Vagina (tissue), 2 donors: ENCODE measurements at regions not wholly inside any gene's neighbourhood (a gene's known extent, or its start where the extent isn't known, plus 50 kb on each side); places are given as distances from the start of the nearest gene placed in this dataset.

ENCODE experiments used
- DNase-seq, 2 donors: peaks; one replicate each; pipeline ENCODE4 v3.0.0-alpha.2; 2017; ENCODE audit errors: extremely low spot score in 2 of 2
- H3K27ac ChIP-seq: fragments of 200-600 bp; sonication (generic); one replicate; pipeline ENCODE4 v1.5.1; 2019
- H3K27me3 ChIP-seq: fragments of 200-600 bp; sonication (generic); one replicate; pipeline ENCODE4 v1.5.1; 2019
- H3K36me3 ChIP-seq, 2 donors: fragments of 200-600 bp; sonication (generic); one replicate each; pipeline ENCODE4 v1.5.1; 2017 to 2019
- H3K4me1 ChIP-seq: fragments of 200-600 bp; sonication (generic); one replicate; pipeline ENCODE4 v1.5.1; 2019
- H3K4me3 ChIP-seq, 2 donors: fragments of 200-600 bp; sonication (generic); 1 replicate in 1 of 2; 2 replicates in 1 of 2; pipeline ENCODE4 v1.5.1; 2016 to 2019
- H3K9me3 ChIP-seq: fragments of 200-600 bp; sonication (generic); one replicate; pipeline ENCODE4 v1.5.1; 2019
- POLR2A ChIP-seq, 2 donors: fragments of 450-650 bp; IDR thresholded peaks; one replicate each; pipeline ENCODE4 v1.6.1; 2017; ENCODE audit warnings: antibody characterized with exemption in 2 of 2, mild to moderate bottlenecking in 2 of 2, moderate library complexity in 2 of 2
- POLR2AphosphoS5 ChIP-seq, 2 donors: sonication (generic); formaldehyde crosslinking; IDR thresholded peaks; one replicate each; pipeline ENCODE4 v1.9.0; 2017; ENCODE audit warnings: antibody characterized with exemption in 2 of 2, mild to moderate bottlenecking in 2 of 2, low read depth in 1 of 2; ENCODE audit not compliant: insufficient read depth in 1 of 2
- intact Hi-C: fragments of 100-400 bp; cut with DNase I; formaldehyde crosslinking; loops from one replicate; pipeline ENCODE4 v1.15.1; 2023
- TF ChIP-seq, protein P1 (sequence below), 3 experiments: fragments of 450-650 bp in 2 of 3; fragments of 200-600 bp in 1 of 3; sonication (generic) in 1 of 3; IDR thresholded peaks; one replicate each; pipeline ENCODE4 v1.5.1; 2017 to 2019; ENCODE audit warnings: antibody characterized with exemption in 3 of 3, mild to moderate bottlenecking in 2 of 3, moderate library complexity in 2 of 3

DNA sequence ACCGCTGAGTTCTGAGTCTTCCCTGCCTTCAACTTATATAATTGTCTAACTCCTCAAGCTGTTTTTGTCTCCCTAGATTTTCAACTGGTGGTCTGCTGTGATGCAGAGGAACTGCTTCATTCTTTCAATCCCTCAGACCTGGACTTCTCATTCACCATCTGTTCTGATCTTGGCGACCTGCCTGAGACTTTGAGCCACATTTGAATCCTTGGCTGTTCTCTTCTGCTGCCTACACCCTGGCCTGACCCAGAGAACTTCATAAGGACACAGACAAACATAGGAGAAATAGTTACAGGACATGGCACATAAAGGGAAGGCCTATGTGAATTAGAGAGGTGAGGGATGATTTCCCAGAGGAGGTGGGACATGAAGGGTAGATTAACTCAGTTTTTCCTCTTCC, 326.7 kb downstream of the PTEN start:
- Histone ChIP-seq H3K27me3 (no peaks in the 10 kb centered on the region), H3K4me3 (no peak overlapping the region)
- no peak for TF ChIP-seq POLR2AphosphoS5 (IDR thresholded peaks at IDR 0.05; ENCODE audit: insufficient read depth in 1 of 2, low read depth in 1 of 2)
- TF ChIP-seq POLR2A (IDR thresholded peaks at IDR 0.05), result no peak
- TF ChIP-seq, protein P1, sequence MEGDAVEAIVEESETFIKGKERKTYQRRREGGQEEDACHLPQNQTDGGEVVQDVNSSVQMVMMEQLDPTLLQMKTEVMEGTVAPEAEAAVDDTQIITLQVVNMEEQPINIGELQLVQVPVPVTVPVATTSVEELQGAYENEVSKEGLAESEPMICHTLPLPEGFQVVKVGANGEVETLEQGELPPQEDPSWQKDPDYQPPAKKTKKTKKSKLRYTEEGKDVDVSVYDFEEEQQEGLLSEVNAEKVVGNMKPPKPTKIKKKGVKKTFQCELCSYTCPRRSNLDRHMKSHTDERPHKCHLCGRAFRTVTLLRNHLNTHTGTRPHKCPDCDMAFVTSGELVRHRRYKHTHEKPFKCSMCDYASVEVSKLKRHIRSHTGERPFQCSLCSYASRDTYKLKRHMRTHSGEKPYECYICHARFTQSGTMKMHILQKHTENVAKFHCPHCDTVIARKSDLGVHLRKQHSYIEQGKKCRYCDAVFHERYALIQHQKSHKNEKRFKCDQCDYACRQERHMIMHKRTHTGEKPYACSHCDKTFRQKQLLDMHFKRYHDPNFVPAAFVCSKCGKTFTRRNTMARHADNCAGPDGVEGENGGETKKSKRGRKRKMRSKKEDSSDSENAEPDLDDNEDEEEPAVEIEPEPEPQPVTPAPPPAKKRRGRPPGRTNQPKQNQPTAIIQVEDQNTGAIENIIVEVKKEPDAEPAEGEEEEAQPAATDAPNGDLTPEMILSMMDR (IDR thresholded peaks at IDR 0.05), result no peak

DNA sequence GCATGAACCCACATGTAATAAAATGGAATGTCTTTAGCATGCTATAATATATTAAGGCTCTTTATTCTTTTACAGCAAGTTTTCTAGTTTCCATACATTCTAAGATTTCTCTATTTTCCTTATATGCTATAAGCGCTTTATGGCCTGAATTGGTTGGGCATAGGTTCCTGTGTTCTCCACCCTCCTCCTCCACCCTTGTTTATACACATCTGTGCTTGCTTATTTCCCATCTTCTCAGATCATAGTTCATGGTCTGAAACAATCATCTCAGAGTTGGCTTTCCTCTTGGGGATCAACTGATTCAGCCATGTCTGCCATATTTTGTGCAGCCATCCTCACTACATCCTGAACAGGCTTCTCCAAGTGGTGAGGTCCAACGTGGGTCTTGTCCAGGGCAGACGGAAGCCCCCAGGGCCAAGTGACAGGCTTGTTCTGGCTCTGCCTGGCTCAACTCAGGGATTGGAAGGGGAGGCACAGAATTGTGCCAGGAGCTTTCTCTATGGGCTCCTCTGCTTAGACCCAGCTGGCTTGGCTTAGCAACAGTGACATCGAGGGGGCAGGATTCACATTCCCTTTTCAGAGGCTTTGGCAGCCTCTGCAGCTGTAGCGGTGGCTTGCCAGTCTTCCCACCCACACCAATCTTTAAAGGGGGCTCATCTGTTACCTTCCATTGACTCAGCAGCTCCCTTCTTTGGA, 327.3 kb downstream of the PTEN start:
- H3K4me1 ChIP-seq, result peaks cover 14% of the 10 kb centered on the region
- H3K27me3 ChIP-seq, result no peaks in the 10 kb centered on the region
- no peaks in the 10 kb centered on the region for H3K9me3 ChIP-seq
- no peak for TF ChIP-seq POLR2A (IDR thresholded peaks at IDR 0.05)
- TF ChIP-seq, protein P1 (IDR thresholded peaks at IDR 0.05), result no peak
- no peak for TF ChIP-seq POLR2AphosphoS5 (IDR thresholded peaks at IDR 0.05; ENCODE audit: insufficient read depth in 1 of 2, low read depth in 1 of 2)
- intact Hi-C loops, result no loop called here
- no peaks in the 10 kb centered on the region for H3K36me3 ChIP-seq
- no peak for DNase-seq
- no peak overlapping the region for H3K27ac ChIP-seq
- H3K4me3 ChIP-seq, result no peak overlapping the region

More for the DNA sequence above, 326.7 kb downstream of the PTEN start:
- H3K9me3 ChIP-seq, result no peaks in the 10 kb centered on the region
- no peak overlapping the region for H3K27ac ChIP-seq
- H3K36me3 ChIP-seq, result no peaks in the 10 kb centered on the region
- H3K4me1 ChIP-seq, result peaks cover 10% of the 10 kb centered on the region
- intact Hi-C loops, result no loop called here
- no peak for DNase-seq

DNA sequence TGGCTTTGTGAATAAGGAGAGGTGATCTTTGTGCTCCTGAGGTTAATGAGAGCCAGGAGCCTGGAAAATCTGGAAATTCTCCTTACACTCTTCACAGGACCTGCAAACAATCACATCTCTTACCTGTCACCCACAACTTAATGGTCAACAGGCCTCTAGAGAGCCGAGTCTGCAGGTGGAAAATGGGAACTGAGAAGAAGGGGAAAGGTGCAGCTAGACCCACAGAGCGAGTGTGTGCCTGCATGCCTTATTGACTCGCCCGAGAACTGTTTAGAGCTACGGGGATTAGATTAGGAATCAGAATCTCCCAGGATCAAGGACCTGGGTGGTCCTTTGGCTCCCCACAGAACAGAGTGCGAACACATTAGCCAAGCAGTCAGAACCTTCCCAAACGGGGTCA, 329.6 kb downstream of the PTEN start:
- intact Hi-C loops, result no loop called here
- DNase-seq, result no peak
- no peak overlapping the region for H3K4me3 ChIP-seq

DNA sequence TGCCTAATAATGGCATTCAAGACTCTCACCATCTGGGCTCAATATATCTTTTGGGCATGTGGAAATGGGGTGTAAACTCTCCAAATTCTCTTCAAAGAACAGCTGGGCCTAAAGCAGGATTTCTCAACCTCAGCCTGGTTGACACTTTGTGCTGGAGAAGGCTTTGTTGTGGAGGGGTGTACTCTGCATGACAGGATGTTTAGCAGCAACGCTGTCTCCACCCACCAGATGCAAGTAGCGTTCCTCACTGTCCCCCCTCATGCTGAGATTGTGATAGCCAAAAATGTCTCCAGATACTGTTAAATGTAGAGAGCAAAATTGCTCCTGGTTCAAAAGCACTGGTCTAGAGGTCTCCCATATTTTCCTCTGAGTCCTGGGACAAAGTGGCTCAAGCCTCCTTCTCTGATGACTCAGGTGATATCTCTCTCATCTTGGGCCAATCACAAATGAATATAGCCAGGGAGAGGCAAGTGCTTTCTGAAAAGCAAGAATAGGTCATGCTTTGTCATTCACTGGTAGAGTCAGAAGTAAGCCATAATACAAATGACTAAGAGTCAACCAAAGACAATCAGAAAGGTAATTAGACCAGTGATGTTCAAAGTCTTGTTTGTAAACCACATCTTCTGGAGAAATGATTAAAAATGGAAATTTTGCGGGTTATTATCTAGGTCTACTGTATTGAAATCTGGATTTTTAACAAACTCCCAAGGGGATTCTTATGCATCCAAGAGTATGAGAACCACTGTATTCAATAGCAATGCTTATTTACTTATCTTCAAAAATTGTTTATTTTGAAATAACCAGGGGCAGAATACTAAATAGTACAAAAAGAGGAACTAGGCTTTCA, 330.8 kb downstream of the PTEN start:
- no peak for DNase-seq
- intact Hi-C loops, result no loop called here
- no peak overlapping the region for H3K4me3 ChIP-seq
- no peaks in the 10 kb centered on the region for H3K9me3 ChIP-seq
- TF ChIP-seq, protein P1 (IDR thresholded peaks at IDR 0.05), result no peak
- TF ChIP-seq POLR2A (IDR thresholded peaks at IDR 0.05) (no peak), POLR2AphosphoS5 (IDR thresholded peaks at IDR 0.05; ENCODE audit: insufficient read depth in 1 of 2, low read depth in 1 of 2) (no peak)
- no peaks in the 10 kb centered on the region for H3K36me3 ChIP-seq
- H3K27ac ChIP-seq, result peak overlapping the region; percentile 54
- peaks cover 14% of the 10 kb centered on the region for H3K4me1 ChIP-seq
- H3K27me3 ChIP-seq, result no peaks in the 10 kb centered on the region

More for the DNA sequence above, 329.6 kb downstream of the PTEN start:
- H3K36me3 ChIP-seq, result no peaks in the 10 kb centered on the region
- H3K27ac ChIP-seq, result peak overlapping the region; percentile 54
- TF ChIP-seq POLR2A (IDR thresholded peaks at IDR 0.05) (no peak), POLR2AphosphoS5 (IDR thresholded peaks at IDR 0.05; ENCODE audit: insufficient read depth in 1 of 2, low read depth in 1 of 2) (no peak)
- TF ChIP-seq, protein P1 (IDR thresholded peaks at IDR 0.05), result no peak
- no peaks in the 10 kb centered on the region for H3K27me3 ChIP-seq
- peaks cover 14% of the 10 kb centered on the region for H3K4me1 ChIP-seq
- no peaks in the 10 kb centered on the region for H3K9me3 ChIP-seq
